ENCODE measurements at regions not wholly inside any gene's neighbourhood (a gene's known extent, or its start where the extent isn't known, plus 50 kb on each side); places are given as distances from the start of the nearest gene placed in this dataset.

DNA sequence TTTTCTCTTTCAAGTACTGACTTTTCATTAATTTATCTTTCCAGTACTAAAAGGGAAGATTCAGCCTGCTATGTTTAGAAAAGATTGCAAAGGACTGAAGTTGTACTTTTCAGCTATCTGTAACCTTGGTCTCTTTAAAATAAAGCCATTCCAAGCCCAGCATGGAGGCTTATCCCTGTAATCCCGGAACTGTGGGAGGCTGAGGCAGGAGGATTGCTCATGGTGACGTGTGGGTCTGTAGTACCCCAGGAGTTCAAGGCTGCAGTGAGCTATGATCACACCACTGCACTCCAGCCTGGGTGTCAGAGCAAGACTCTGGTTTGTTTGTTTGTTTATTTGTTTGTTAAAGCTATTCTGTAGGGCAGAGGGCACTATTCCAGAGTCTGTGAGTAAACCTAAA, 50.6 kb upstream of the TMEM170B start:
- H3K27me3 ChIP-seq (ENCODE audit: control insufficient read depth, insufficient read depth, low read length) = no peaks in the 10 kb centered on the region
- H3K36me3 ChIP-seq (ENCODE audit: control insufficient read depth, insufficient read depth, low read length) = no peaks in the 10 kb centered on the region
- TF ChIP-seq CTCF (IDR thresholded peaks at IDR 0.05; ENCODE audit: insufficient read depth, low read length, poor library complexity, severe bottlenecking) = no peak
- no peak for DNase-seq (ENCODE audit: low read depth)
- H3K4me3 ChIP-seq (ENCODE audit: low read depth, low read length) = no peak overlapping the region

GRCh38 chr6:11486486-11486885, 51.1 kb upstream of the TMEM170B start:
- Histone ChIP-seq H3K36me3 (ENCODE audit: control insufficient read depth, insufficient read depth, low read length) (no peaks in the 10 kb centered on the region), H3K27me3 (ENCODE audit: control insufficient read depth, insufficient read depth, low read length) (no peaks in the 10 kb centered on the region), H3K4me3 (ENCODE audit: low read depth, low read length) (no peak overlapping the region)
- no peak for TF ChIP-seq CTCF (IDR thresholded peaks at IDR 0.05; ENCODE audit: insufficient read depth, low read length, poor library complexity, severe bottlenecking)
- DNase-seq (ENCODE audit: low read depth) = no peak

- no peaks in the 10 kb centered on the region for H3K36me3 ChIP-seq (ENCODE audit: control insufficient read depth, insufficient read depth, low read length)
- TF ChIP-seq CTCF (IDR thresholded peaks at IDR 0.05; ENCODE audit: insufficient read depth, low read length, poor library complexity, severe bottlenecking) = no peak
- DNase-seq (ENCODE audit: low read depth) = no peak
- no peak overlapping the region for H3K4me3 ChIP-seq (ENCODE audit: low read depth, low read length)
- H3K27me3 ChIP-seq (ENCODE audit: control insufficient read depth, insufficient read depth, low read length) = no peaks in the 10 kb centered on the region
These were observed 51.5 kb upstream of the TMEM170B start for GRCh38 chr6:11486051-11486450.

DNA sequence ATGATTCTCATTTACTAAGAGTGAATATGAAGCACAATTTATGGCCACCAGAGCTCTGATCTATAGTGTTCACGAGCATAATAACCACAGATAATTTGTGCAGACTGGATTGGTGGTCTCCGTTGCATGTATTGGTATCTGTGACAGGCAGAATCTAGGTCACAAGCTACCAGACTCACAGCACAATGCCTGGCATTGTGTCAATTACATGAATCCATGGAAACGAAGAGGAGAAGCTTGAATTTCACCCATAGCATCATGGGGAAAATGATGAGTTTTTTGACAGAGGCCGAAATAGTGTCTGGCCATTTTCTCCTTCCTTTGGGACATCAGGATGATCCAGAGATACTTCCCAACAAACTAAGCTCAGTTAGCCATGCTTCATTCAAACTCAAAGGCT, 52.3 kb upstream of the TMEM170B start:
- H3K36me3 ChIP-seq (ENCODE audit: control insufficient read depth, insufficient read depth, low read length) = no peaks in the 10 kb centered on the region
- DNase-seq (ENCODE audit: low read depth) = no peak
- no peaks in the 10 kb centered on the region for H3K27me3 ChIP-seq (ENCODE audit: control insufficient read depth, insufficient read depth, low read length)
- no peak for TF ChIP-seq CTCF (IDR thresholded peaks at IDR 0.05; ENCODE audit: insufficient read depth, low read length, poor library complexity, severe bottlenecking)
- H3K4me3 ChIP-seq (ENCODE audit: low read depth, low read length) = no peak overlapping the region

DNA sequence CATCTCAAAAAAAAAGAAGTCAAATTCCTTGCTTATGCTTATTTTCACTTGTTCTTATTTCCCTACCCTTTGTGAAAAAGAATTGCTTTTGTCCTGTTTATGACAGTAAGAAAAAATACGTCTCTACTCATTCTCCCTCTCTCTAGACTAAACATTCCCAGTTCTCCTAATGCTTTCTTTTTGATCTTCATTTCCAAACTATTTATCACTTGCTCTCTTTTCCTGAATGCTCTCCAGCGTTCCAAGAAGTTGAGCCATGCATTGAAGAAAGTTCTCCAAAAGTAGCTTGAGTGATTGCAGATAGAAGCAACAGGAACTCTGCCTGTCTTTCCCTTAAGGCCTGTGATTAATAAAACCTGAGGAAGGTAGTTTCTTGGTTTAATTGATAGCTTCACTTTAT, 53.1 kb upstream of the TMEM170B start:
- H3K27me3 ChIP-seq (ENCODE audit: control insufficient read depth, insufficient read depth, low read length) = no peaks in the 10 kb centered on the region
- H3K36me3 ChIP-seq (ENCODE audit: control insufficient read depth, insufficient read depth, low read length) = no peaks in the 10 kb centered on the region
- no peak for TF ChIP-seq CTCF (IDR thresholded peaks at IDR 0.05; ENCODE audit: insufficient read depth, low read length, poor library complexity, severe bottlenecking)
- H3K4me3 ChIP-seq (ENCODE audit: low read depth, low read length) = no peak overlapping the region
- no peak for DNase-seq (ENCODE audit: low read depth)

GRCh38 chr6:11482616-11483015, 54.9 kb upstream of the TMEM170B start:
- H3K36me3 ChIP-seq (ENCODE audit: control insufficient read depth, insufficient read depth, low read length) = no peaks in the 10 kb centered on the region
- no peak overlapping the region for H3K4me3 ChIP-seq (ENCODE audit: low read depth, low read length)
- no peak for DNase-seq (ENCODE audit: low read depth)
- H3K27me3 ChIP-seq (ENCODE audit: control insufficient read depth, insufficient read depth, low read length) = no peaks in the 10 kb centered on the region
- TF ChIP-seq CTCF (IDR thresholded peaks at IDR 0.05; ENCODE audit: insufficient read depth, low read length, poor library complexity, severe bottlenecking) = no peak
